Psoas muscle (tissue), 7 donors: ENCODE measurements at regions not wholly inside any gene's neighbourhood (a gene's known extent, or its start where the extent isn't known, plus 50 kb on each side); places are given as distances from the start of the nearest gene placed in this dataset.

Source experiments
- ATAC-seq, 4 donors: fragments of 200-7000 bp; cut with Tn5 transposase; one replicate each; pipeline ENCODE4 v1.9.1; 2020; ENCODE audit warnings: moderate library complexity in 3 of 4, mild to moderate bottlenecking in 2 of 4
- DNase-seq, 2 donors: peaks; one replicate each; pipeline ENCODE4 v3.0.0-alpha.2; 2020
- H3K27ac ChIP-seq: fragments of 200-600 bp; one replicate; pipeline ENCODE4 v1.8.0; 2022
- H3K27me3 ChIP-seq, 3 donors: fragments of 200-600 bp in 1 of 3; one replicate each; pipeline versions ENCODE4 v1.6.1 to v1.8.0; 2013 to 2022; ENCODE audit warnings: low read length in 2 of 3, mild to moderate bottlenecking in 2 of 3, moderate library complexity in 1 of 3; ENCODE audit not compliant: insufficient read depth in 3 of 3
- H3K36me3 ChIP-seq, 2 donors: fragments of 200-600 bp in 1 of 2; one replicate each; pipeline versions ENCODE4 v1.6.1 to v1.8.0; 2013 to 2022; ENCODE audit warnings: low read depth in 1 of 2, mild to moderate bottlenecking in 1 of 2, moderate library complexity in 1 of 2; ENCODE audit not compliant: insufficient read depth in 1 of 2
- H3K4me1 ChIP-seq: fragments of 200-600 bp; one replicate; pipeline ENCODE4 v1.8.0; 2022
- H3K4me3 ChIP-seq: fragments of 200-600 bp; one replicate; pipeline ENCODE4 v1.8.0; 2022; ENCODE audit warnings: mild to moderate bottlenecking
- H3K9me3 ChIP-seq: fragments of 200-600 bp; one replicate; pipeline ENCODE4 v1.8.0; 2022
- whole genome bisulfite sequencing, 3 donors: extraction: QIAGEN DNeasy Blood & Tissue Kit; methylation state at CpG; one replicate each; pipeline versions ENCODE4 v1.1.6 to v1.1.7; 2013; 5-methylcytosine and 5-hydroxymethylcytosine counted together
- intact Hi-C, 2 donors: fragments of 100-400 bp; cut with DNase I; formaldehyde crosslinking; loops; one replicate each; pipeline versions ENCODE4 v1.11.0 to v1.14.2; 2022
- TF ChIP-seq, protein P1 (sequence below): fragments of 200-600 bp; IDR thresholded peaks from one replicate; pipeline ENCODE4 v1.8.0; 2022; ENCODE audit warnings: antibody characterized with exemption
- donor health status: healthy with polysubstance abuse.
- donor health status: DM: no; HTN: no; CAD: no; lungs with moderate emphysema.
- donor health status: Bipolar disorder and iron deficiency.
- donor health status: healthy.
- donor health status: DM: yes; HTN: yes; CAD: no.
- donor health status: DM: no; HTN: no; CAD: no.
- donor health status: DM: yes; HTN: yes; CAD: no.

DNA sequence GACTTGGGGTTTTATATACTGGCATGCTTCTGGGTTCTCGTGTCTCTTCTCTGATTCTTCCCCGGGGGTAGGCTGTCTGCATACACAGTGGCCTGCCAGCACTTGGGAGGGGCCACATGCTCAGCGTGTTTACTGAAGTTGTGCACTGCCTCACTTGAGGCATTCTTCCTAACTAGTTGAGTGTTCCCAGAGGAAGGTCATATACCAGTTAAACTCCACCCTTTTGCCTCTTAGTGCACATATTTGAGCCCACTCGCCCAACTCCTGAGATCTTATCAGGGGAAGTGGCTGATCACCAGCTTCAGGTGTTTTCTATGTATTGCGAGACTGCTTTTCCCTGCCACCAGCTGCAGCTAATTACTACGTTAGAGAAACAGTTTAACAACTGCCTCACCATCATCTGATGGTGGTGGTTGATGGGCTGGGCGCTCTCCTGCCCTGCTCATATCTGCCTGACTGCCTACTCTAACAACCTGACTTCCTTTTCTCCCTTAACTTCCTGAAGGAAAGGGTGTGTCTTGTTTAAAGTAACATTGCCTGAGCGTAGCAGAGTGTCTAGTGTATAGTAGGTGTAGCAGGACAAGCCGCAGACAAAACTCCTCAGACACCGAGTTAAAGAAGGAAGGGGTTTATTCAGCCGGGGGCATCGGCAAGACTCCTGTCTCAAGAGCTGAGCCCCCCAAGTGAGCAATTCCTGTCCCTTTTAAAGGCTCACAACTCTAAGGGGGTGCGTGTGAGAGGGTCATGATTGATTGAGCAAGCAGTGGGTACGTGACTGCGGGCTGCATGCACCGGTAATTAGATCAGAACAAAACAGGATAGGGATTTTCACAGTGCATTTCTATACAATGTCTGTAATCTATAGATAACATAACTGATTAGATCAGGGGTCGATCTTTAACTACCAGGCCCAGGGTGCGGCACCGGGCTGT is 60.1 kb upstream of the CLINT1 start:
- Histone ChIP-seq H3K27me3 (no peaks in the 10 kb centered on the region), H3K36me3 (no peaks in the 10 kb centered on the region), H3K27ac (no peak overlapping the region), H3K4me1 (peaks cover 11% of the 10 kb centered on the region), H3K4me3 (no peak overlapping the region), H3K9me3 (no peaks in the 10 kb centered on the region)
- TF ChIP-seq, protein P1, sequence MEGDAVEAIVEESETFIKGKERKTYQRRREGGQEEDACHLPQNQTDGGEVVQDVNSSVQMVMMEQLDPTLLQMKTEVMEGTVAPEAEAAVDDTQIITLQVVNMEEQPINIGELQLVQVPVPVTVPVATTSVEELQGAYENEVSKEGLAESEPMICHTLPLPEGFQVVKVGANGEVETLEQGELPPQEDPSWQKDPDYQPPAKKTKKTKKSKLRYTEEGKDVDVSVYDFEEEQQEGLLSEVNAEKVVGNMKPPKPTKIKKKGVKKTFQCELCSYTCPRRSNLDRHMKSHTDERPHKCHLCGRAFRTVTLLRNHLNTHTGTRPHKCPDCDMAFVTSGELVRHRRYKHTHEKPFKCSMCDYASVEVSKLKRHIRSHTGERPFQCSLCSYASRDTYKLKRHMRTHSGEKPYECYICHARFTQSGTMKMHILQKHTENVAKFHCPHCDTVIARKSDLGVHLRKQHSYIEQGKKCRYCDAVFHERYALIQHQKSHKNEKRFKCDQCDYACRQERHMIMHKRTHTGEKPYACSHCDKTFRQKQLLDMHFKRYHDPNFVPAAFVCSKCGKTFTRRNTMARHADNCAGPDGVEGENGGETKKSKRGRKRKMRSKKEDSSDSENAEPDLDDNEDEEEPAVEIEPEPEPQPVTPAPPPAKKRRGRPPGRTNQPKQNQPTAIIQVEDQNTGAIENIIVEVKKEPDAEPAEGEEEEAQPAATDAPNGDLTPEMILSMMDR: no peak
- intact Hi-C loops: loop anchor here in 1 of 2 donors (5.0 kb wide), 1 partner anchor 62 kb away; the partner anchor contains the start of gene CLINT1
- ATAC-seq (no peak), DNase-seq (no peak)
- WGBS, 3 donors: 67 to 76% (median 68%) methylated on average over 19 of the region's 19 CpGs

DNA sequence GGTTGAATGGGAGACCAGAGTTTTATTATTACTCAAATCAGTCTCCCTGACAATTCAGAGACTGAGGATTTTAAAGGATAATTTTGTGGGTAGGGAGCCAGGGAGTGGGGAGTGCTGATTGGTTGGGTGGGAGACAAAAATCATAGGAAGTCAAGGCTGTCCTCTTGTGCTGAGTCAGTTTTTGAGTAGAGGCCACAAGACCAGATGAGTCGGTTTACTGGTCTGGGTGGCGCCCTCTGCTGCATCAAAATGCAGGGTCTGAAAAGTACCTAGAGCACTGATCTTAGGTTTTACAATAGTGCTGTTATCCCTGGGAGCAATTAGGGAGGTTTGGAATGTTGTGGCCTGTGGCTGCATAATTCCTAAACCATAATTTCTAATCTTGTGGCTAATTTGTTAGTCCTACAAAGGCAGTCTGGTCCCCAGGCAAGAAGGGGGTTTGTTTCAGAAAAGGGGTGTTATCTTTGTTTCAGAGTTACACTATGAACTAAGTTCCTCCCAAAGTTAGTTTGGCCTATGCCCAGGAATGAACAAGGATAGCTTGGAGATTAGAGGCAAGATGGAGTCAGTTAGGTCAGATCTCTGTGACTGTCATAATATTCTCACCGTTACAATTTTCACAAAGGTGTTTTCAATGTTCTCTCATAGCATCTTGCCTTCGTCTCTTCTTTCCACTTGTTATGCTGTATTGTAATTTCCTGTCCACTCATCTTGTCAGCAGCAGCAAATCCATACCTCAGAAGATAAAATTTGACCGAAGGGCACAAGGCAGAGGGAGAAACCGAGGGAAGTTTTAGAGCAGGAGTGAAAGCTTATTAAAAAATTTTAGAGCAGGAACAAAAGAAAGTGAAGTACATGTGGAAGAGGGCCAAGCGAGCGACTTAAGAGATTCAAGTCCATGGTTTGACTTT is 59.2 kb upstream of the CLINT1 start:
- TF ChIP-seq, protein P1: peak; percentile 33
- Histone ChIP-seq H3K27ac (no peak overlapping the region), H3K9me3 (no peaks in the 10 kb centered on the region), H3K4me3 (no peak overlapping the region), H3K36me3 (no peaks in the 10 kb centered on the region), H3K4me1 (peaks cover 11% of the 10 kb centered on the region), H3K27me3 (no peaks in the 10 kb centered on the region)
- ATAC-seq: peak in 3 of 4 donors; percentile 45 to 55 (median 51)
- intact Hi-C loops: loop anchor here in 1 of 2 donors (5.0 kb wide), 1 partner anchor 61 kb away; the partner anchor contains the start of gene CLINT1
- DNase-seq: peak; percentile 60 to 72
- WGBS, 3 donors: 81 to 88% (median 85%) methylated on average over 8 of the region's 8 CpGs

GRCh38 chr5:157917491-157917890 is 58.5 kb upstream of the CLINT1 start:
- no peak for ATAC-seq
- H3K27me3 ChIP-seq: no peaks in the 10 kb centered on the region
- peaks cover 11% of the 10 kb centered on the region for H3K4me1 ChIP-seq
- no peak for DNase-seq
- no peak overlapping the region for H3K27ac ChIP-seq
- H3K9me3 ChIP-seq: no peaks in the 10 kb centered on the region
- H3K36me3 ChIP-seq: no peaks in the 10 kb centered on the region
- intact Hi-C loops: loop anchor here in 1 of 2 donors (5.0 kb wide), 1 partner anchor 60 kb away; the partner anchor contains the start of gene CLINT1
- H3K4me3 ChIP-seq: no peak overlapping the region
- TF ChIP-seq, protein P1: no peak

DNA sequence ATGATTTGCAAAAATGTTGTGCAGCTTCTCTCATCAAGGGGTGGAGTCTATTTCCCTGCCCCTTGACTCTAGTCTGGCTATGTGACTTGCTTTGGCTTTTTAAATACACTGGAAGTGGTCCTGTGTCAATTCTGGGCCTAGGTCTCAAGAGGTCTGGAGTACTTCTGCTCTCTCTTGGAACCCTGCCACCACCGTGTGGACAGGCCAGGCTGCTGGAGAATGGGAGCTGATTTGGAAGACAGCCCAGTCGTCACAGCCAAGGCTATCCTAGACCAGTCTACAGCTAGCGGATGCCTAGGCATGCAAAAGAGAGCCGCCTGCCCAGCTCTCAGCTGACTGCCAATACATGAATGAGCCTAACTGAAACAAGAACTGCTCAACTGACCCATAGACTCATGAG is 56.7 kb upstream of the CLINT1 start:
- 4 to 6% (median 5%) methylated on average over 4 of the region's 4 CpGs for WGBS, 3 donors
- intact Hi-C loops: loop anchor here in 1 of 2 donors (5.0 kb wide), 1 partner anchor 58 kb away; the partner anchor contains the start of gene CLINT1
- Histone ChIP-seq H3K27ac (no peak overlapping the region), H3K27me3 (no peaks in the 10 kb centered on the region), H3K36me3 (no peaks in the 10 kb centered on the region), H3K9me3 (no peaks in the 10 kb centered on the region), H3K4me3 (no peak overlapping the region), H3K4me1 (peaks cover 11% of the 10 kb centered on the region)
- TF ChIP-seq, protein P1: no peak
- peak; percentile 72 to 81 for DNase-seq
- peak; percentile 79 to 89 (median 81) for ATAC-seq
